ENCODE measurements at regions not wholly inside any gene's neighbourhood (a gene's known extent, or its start where the extent isn't known, plus 50 kb on each side); places are given as distances from the start of the nearest gene placed in this dataset.
"Not testable (repeated sequence)": the region's sequence is repeated elsewhere in the genome, so short reads cannot be mapped to it uniquely, and the experiment has no call there.

- Histone ChIP-seq H3K4me3 (ENCODE audit: insufficient read length, low read depth) (no peak overlapping the region), H3K36me3 (ENCODE audit: insufficient read depth, insufficient read length, low read length) (no peaks in the 10 kb centered on the region), H3K27me3 (ENCODE audit: insufficient read depth, insufficient read length) (no peaks in the 10 kb centered on the region), H3K9me3 (ENCODE audit: insufficient read depth, low read length) (peaks cover 11% of the 10 kb centered on the region; the same call in 1 of the 2 replicates), H3K9ac (ENCODE audit: insufficient read length, low read depth) (no peak overlapping the region), H3K4me1 (ENCODE audit: insufficient read depth, insufficient read length) (no peaks in the 10 kb centered on the region)
- no peak for DNase-seq (ENCODE audit: low read depth, low spot score)
- TF ChIP-seq YY1 (IDR thresholded peaks at IDR 0.05; ENCODE audit: insufficient read depth, insufficient read length) (no peak), ZNF274 (IDR thresholded peaks at IDR 0.05; ENCODE audit: low read depth, low read length) (no peak), SUZ12 (IDR thresholded peaks at IDR 0.05; ENCODE audit: extremely low read depth, insufficient read depth, insufficient read length) (no peak)
These were observed 610.0 kb upstream of the LRRN3 start for GRCh38 chr7:110480964-110481363.

DNA sequence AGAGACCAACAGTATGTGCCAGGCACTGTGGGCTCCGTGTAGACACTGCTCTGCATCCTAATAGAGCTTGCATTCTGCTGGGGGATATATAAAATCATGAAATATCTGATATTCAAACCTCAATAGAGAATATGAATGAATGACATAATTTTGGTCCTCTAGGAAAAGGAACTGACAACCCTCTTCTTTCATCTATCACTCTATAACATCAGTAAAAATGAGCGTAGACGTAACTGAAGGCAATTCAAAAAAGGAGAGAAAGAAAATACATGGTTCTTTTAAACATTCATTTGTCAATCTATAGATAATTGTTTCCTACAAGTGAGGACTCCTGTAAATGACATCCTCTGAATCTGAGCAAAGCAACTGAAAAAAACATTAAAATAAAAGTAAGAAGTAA lies 607.4 kb upstream of the LRRN3 start:
- Histone ChIP-seq H3K27me3 (ENCODE audit: insufficient read depth, insufficient read length) (no peaks in the 10 kb centered on the region), H3K9ac (ENCODE audit: insufficient read length, low read depth) (no peak overlapping the region), H3K4me3 (ENCODE audit: insufficient read length, low read depth) (no peak overlapping the region), H3K4me1 (ENCODE audit: insufficient read depth, insufficient read length) (no peaks in the 10 kb centered on the region), H3K9me3 (ENCODE audit: insufficient read depth, low read length) (peaks cover 11% of the 10 kb centered on the region; the same call in 1 of the 2 replicates), H3K36me3 (ENCODE audit: insufficient read depth, insufficient read length, low read length) (no peaks in the 10 kb centered on the region)
- DNase-seq (ENCODE audit: low read depth, low spot score), result no peak
- no peak for TF ChIP-seq ZNF274 (IDR thresholded peaks at IDR 0.05; ENCODE audit: low read depth, low read length)
- TF ChIP-seq SUZ12 (IDR thresholded peaks at IDR 0.05; ENCODE audit: extremely low read depth, insufficient read depth, insufficient read length), result no peak

DNA sequence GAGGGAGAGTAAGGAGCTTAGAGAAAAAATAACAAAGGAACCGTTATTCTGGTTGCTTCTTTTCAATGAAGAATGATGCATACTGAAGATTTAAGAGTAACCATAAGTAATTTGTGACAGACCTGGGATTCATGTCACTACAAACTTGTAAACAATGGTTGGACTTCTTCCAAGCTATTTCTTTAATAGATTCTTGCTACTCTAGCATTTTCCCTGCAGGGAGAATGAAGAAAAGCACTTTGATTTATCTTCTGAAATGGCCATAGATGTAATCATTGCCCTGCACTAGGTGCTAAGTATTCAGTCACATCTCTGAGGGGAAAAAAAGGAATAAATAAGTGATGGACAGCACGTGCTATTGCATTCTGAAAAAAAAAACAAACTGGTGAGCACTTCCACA lies 606.6 kb upstream of the LRRN3 start:
- no peak overlapping the region for H3K4me3 ChIP-seq (ENCODE audit: insufficient read length, low read depth)
- no peaks in the 10 kb centered on the region for H3K27me3 ChIP-seq (ENCODE audit: insufficient read depth, insufficient read length)
- no peaks in the 10 kb centered on the region for H3K4me1 ChIP-seq (ENCODE audit: insufficient read depth, insufficient read length)
- no peak overlapping the region for H3K9ac ChIP-seq (ENCODE audit: insufficient read length, low read depth)
- H3K9me3 ChIP-seq (ENCODE audit: insufficient read depth, low read length), result peaks cover 11% of the 10 kb centered on the region; the same call in 1 of the 2 replicates
- TF ChIP-seq SUZ12 (IDR thresholded peaks at IDR 0.05; ENCODE audit: extremely low read depth, insufficient read depth, insufficient read length) (no peak), YY1 (IDR thresholded peaks at IDR 0.05; ENCODE audit: insufficient read depth, insufficient read length) (no peak), ZNF274 (IDR thresholded peaks at IDR 0.05; ENCODE audit: low read depth, low read length) (no peak)
- no peak for DNase-seq (ENCODE audit: low read depth, low spot score)
- H3K36me3 ChIP-seq (ENCODE audit: insufficient read depth, insufficient read length, low read length), result no peaks in the 10 kb centered on the region

DNA sequence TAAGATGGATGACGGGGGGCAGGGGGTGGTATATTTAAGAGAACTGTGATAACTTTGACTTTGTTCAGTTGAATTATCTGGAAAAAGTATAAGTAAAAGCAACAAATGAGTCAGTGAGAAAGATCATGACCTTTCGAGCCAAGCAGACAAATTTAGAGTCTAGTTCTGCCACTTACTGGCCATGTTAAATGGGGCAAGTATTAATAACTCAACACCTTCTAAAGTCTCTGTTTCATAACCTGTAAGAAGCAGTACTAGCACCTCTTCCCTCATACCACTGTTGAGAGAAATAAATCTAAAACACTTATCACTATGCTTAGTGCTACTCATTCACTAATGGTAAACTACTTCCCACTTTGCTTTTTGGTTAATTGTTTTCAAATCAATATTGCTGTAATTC lies 604.4 kb upstream of the LRRN3 start:
- Histone ChIP-seq H3K4me3 (ENCODE audit: insufficient read length, low read depth) (no peak overlapping the region), H3K27me3 (ENCODE audit: insufficient read depth, insufficient read length) (no peaks in the 10 kb centered on the region), H3K36me3 (ENCODE audit: insufficient read depth, insufficient read length, low read length) (no peaks in the 10 kb centered on the region), H3K9me3 (ENCODE audit: insufficient read depth, low read length) (no peaks in the 10 kb centered on the region), H3K9ac (ENCODE audit: insufficient read length, low read depth) (no peak overlapping the region), H3K4me1 (ENCODE audit: insufficient read depth, insufficient read length) (no peaks in the 10 kb centered on the region)
- TF ChIP-seq YY1 (IDR thresholded peaks at IDR 0.05; ENCODE audit: insufficient read depth, insufficient read length) (no peak), SUZ12 (IDR thresholded peaks at IDR 0.05; ENCODE audit: extremely low read depth, insufficient read depth, insufficient read length) (no peak), ZNF274 (IDR thresholded peaks at IDR 0.05; ENCODE audit: low read depth, low read length) (no peak)
- no peak for DNase-seq (ENCODE audit: low read depth, low spot score)

DNA sequence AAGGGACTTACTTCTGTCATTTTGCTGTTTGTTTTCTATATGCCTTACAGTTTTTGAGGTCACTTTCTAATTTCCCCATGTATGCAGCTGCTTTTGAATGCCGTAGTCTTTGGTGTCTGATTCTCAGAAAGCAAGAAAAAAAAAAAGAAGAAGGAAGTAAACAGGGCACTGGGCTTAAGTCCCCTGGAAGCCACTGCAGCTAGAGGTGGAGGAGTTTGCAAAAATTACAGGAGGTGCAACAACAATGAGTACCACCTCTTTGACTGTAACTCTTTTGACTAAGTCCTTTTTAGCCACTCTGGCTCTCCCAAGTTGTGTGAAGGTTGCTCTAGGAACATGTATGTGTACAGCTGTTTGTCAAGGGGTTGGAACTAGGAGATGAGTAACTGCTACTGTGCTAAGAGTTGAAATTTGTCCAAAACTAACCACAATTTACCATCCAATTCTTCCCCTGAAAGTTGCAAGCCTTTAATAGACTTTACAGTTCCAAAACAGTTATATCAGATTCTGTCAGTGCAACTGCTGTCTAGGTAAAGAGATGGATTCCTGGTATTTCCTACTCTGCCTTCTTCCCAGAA lies 588.0 kb upstream of the LRRN3 start:
- no peaks in the 10 kb centered on the region for H3K9me3 ChIP-seq (ENCODE audit: insufficient read depth, low read length)
- H3K36me3 ChIP-seq (ENCODE audit: insufficient read depth, insufficient read length, low read length), result no peaks in the 10 kb centered on the region
- DNase-seq (ENCODE audit: low read depth, low spot score), result no peak
- TF ChIP-seq ZNF274 (IDR thresholded peaks at IDR 0.05; ENCODE audit: low read depth, low read length), result no peak
- no peak for TF ChIP-seq YY1 (IDR thresholded peaks at IDR 0.05; ENCODE audit: insufficient read depth, insufficient read length)
- TF ChIP-seq SUZ12 (IDR thresholded peaks at IDR 0.05; ENCODE audit: extremely low read depth, insufficient read depth, insufficient read length), result no peak
- H3K4me3 ChIP-seq (ENCODE audit: insufficient read length, low read depth), result no peak overlapping the region
- H3K4me1 ChIP-seq (ENCODE audit: insufficient read depth, insufficient read length), result no peaks in the 10 kb centered on the region
- H3K27me3 ChIP-seq (ENCODE audit: insufficient read depth, insufficient read length), result no peaks in the 10 kb centered on the region
- H3K9ac ChIP-seq (ENCODE audit: insufficient read length, low read depth), result no peak overlapping the region

- Histone ChIP-seq H3K36me3 (ENCODE audit: insufficient read depth, insufficient read length, low read length) (no peaks in the 10 kb centered on the region), H3K4me1 (ENCODE audit: insufficient read depth, insufficient read length) (no peaks in the 10 kb centered on the region), H3K4me3 (ENCODE audit: insufficient read length, low read depth) (no peak overlapping the region), H3K9ac (ENCODE audit: insufficient read length, low read depth) (no peak overlapping the region), H3K27me3 (ENCODE audit: insufficient read depth, insufficient read length) (no peaks in the 10 kb centered on the region), H3K9me3 (ENCODE audit: insufficient read depth, low read length) (no peaks in the 10 kb centered on the region)
- DNase-seq (ENCODE audit: low read depth, low spot score), result no peak
- no peak for TF ChIP-seq YY1 (IDR thresholded peaks at IDR 0.05; ENCODE audit: insufficient read depth, insufficient read length)
- TF ChIP-seq SUZ12 (IDR thresholded peaks at IDR 0.05; ENCODE audit: extremely low read depth, insufficient read depth, insufficient read length), result no peak
- TF ChIP-seq ZNF274 (IDR thresholded peaks at IDR 0.05; ENCODE audit: low read depth, low read length), result no peak
These were observed 583.6 kb upstream of the LRRN3 start for GRCh38 chr7:110507369-110507768.

GRCh38 chr7:110507832-110508231 lies 583.1 kb upstream of the LRRN3 start:
- Histone ChIP-seq H3K27me3 (ENCODE audit: insufficient read depth, insufficient read length) (no peaks in the 10 kb centered on the region), H3K9ac (ENCODE audit: insufficient read length, low read depth) (no peak overlapping the region), H3K9me3 (ENCODE audit: insufficient read depth, low read length) (no peaks in the 10 kb centered on the region), H3K4me3 (ENCODE audit: insufficient read length, low read depth) (no peak overlapping the region), H3K4me1 (ENCODE audit: insufficient read depth, insufficient read length) (no peaks in the 10 kb centered on the region), H3K36me3 (ENCODE audit: insufficient read depth, insufficient read length, low read length) (no peaks in the 10 kb centered on the region)
- DNase-seq (ENCODE audit: low read depth, low spot score), result no peak
- no peak for TF ChIP-seq ZNF274 (IDR thresholded peaks at IDR 0.05; ENCODE audit: low read depth, low read length)
- no peak for TF ChIP-seq SUZ12 (IDR thresholded peaks at IDR 0.05; ENCODE audit: extremely low read depth, insufficient read depth, insufficient read length)
- no peak for TF ChIP-seq YY1 (IDR thresholded peaks at IDR 0.05; ENCODE audit: insufficient read depth, insufficient read length)

DNA sequence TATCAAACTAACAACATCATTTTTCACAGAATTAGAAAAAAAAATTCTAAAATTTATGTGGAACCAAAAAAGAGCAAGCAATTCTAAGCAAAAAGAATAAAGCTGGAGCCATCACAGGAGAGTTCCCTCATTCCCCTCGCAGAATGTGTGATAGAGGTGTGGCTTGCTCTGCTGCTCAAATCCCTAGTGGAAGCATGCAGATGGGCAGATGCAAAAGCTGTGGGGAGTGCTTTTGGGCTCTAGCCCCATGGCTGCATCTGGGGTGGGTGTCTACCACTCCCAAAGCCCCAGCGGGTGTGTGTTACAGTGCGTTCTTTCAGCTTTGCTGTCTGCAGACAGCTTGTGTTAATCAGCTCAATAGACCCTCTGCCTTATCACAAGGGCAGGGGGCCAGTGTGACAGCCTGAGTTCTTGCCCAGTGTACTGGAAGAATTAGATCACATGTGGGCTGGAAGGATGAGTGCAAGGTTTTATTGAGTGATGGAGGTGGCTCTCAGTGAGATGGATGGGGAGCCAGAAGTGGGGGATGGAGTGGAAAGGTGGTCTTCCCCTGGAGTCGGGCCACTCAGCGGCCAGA lies 575.9 kb upstream of the LRRN3 start:
- H3K9ac ChIP-seq (ENCODE audit: insufficient read length, low read depth); H3K36me3 ChIP-seq (ENCODE audit: insufficient read depth, insufficient read length, low read length); DNase-seq (ENCODE audit: low read depth, low spot score); H3K27me3 ChIP-seq (ENCODE audit: insufficient read depth, insufficient read length); H3K4me1 ChIP-seq (ENCODE audit: insufficient read depth, insufficient read length); H3K4me3 ChIP-seq (ENCODE audit: insufficient read length, low read depth): not testable (repeated sequence)
- H3K9me3 ChIP-seq (ENCODE audit: insufficient read depth, low read length), result peaks cover 19% of the 10 kb centered on the region; the same call in 1 of the 2 replicates
